ENCODE measurements at regions not wholly inside any gene's neighbourhood (a gene's known extent, or its start where the extent isn't known, plus 50 kb on each side); places are given as distances from the start of the nearest gene placed in this dataset.

DNA sequence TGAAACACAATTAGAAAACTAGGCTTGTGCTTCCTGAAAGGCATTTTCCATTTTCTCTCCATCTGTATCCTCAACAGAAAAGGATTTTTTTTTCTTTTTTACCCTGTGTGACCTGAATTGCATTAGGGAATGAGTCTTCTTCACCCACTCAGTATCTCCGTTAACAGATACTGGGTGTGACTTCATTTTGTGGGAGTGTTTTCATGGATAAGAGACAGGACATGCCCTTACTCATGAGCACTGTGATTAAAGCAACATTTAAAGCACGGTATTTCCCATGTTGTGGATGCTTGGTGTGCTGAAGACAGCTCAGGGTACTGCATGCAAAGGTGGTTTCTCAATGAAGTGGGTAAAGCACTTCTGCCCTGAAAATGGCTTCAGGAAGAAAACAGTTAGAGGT is 1397.3 kb upstream of the TMEM132C start:
- no peak overlapping the region for H2AFZ ChIP-seq (ENCODE audit: low read depth, low read length)
- H3K27me3 ChIP-seq (ENCODE audit: control insufficient read depth in 2 of 2, insufficient read depth in 2 of 2, low read length in 2 of 2) = no peaks in the 10 kb centered on the region
- no TSS peak for BruUV-seq (replicated peaks)
- ChIA-PET CTCF (no interaction called here), POLR2A (no interaction called here)
- H3K4me2 ChIP-seq (ENCODE audit: insufficient read depth, low read length) = no peak overlapping the region
- H3K4me3 ChIP-seq (replicated peaks in 1 of 3; ENCODE audit: insufficient read depth in 1 of 3, low read depth in 1 of 3, low read length in 3 of 3) = no peak overlapping the region
- FAIRE-seq (no peak), DNase-seq (ENCODE audit: low read depth, low spot score) (no peak)
- H3K9me3 ChIP-seq (replicated peaks; ENCODE audit: control insufficient read depth, insufficient read depth, low read length) = peaks cover 5% of the 10 kb centered on the region
- no peaks in the 10 kb centered on the region for H3K9me1 ChIP-seq (replicated peaks; ENCODE audit: control insufficient read depth, extremely low read depth, insufficient read depth, low read length)
- intact Hi-C loops (cut with micrococcal nuclease) (no loop called here), dilution Hi-C loops (cut with MboI; ENCODE audit: extremely low pct_ligation_motif_present, low sequenced_read_pairs) (no loop called here)
- no peaks in the 10 kb centered on the region for H4K20me1 ChIP-seq (replicated peaks; ENCODE audit: control insufficient read depth, extremely low read depth, insufficient read depth, low read length)
- H3K27ac ChIP-seq (ENCODE audit: insufficient read depth, low read depth, low read length) = no peak overlapping the region
- no peak overlapping the region for H3K9ac ChIP-seq (replicated peaks; ENCODE audit: extremely low read depth, insufficient read depth, low read length)
- no peak for TF ChIP-seq POLR2AphosphoS5 (IDR thresholded peaks at IDR 0.05; ENCODE audit: insufficient read depth, low read depth, low read length)
- no peak for TF ChIP-seq MYC (IDR thresholded peaks at IDR 0.05; ENCODE audit: low read depth, low read length)
- TF ChIP-seq GATA2 (IDR thresholded peaks at IDR 0.05; ENCODE audit: insufficient read depth, insufficient read length, low read depth, low read length) = no peak
- TF ChIP-seq FOS (IDR thresholded peaks at IDR 0.05; ENCODE audit: borderline replicate concordance, insufficient read depth, low read length) = no peak
- TF ChIP-seq EZH2 (IDR thresholded peaks at IDR 0.05; ENCODE audit: borderline replicate concordance, low read depth, low read length, severe bottlenecking) = no peak
- TF ChIP-seq, protein P1, sequence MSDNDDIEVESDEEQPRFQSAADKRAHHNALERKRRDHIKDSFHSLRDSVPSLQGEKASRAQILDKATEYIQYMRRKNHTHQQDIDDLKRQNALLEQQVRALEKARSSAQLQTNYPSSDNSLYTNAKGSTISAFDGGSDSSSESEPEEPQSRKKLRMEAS (IDR thresholded peaks at IDR 0.05; ENCODE audit: insufficient read depth, insufficient read length) = no peak
- no peak for TF ChIP-seq JUN (IDR thresholded peaks at IDR 0.05; ENCODE audit: borderline replicate concordance, insufficient read depth, insufficient read length, low read depth)
- TF ChIP-seq, protein P2, sequence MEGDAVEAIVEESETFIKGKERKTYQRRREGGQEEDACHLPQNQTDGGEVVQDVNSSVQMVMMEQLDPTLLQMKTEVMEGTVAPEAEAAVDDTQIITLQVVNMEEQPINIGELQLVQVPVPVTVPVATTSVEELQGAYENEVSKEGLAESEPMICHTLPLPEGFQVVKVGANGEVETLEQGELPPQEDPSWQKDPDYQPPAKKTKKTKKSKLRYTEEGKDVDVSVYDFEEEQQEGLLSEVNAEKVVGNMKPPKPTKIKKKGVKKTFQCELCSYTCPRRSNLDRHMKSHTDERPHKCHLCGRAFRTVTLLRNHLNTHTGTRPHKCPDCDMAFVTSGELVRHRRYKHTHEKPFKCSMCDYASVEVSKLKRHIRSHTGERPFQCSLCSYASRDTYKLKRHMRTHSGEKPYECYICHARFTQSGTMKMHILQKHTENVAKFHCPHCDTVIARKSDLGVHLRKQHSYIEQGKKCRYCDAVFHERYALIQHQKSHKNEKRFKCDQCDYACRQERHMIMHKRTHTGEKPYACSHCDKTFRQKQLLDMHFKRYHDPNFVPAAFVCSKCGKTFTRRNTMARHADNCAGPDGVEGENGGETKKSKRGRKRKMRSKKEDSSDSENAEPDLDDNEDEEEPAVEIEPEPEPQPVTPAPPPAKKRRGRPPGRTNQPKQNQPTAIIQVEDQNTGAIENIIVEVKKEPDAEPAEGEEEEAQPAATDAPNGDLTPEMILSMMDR (IDR thresholded peaks at IDR 0.05; ENCODE audit: extremely low read depth in 1 of 2, insufficient read depth in 1 of 2, low read depth in 1 of 2, low read length in 2 of 2) = no peak
- no peak for TF ChIP-seq POLR2A (IDR thresholded peaks at IDR 0.05; ENCODE audit: low read depth, low read length)
- H3K4me1 ChIP-seq (ENCODE audit: control insufficient read depth, extremely low read depth, insufficient read depth, low read length) = no peaks in the 10 kb centered on the region
- H3K36me3 ChIP-seq (ENCODE audit: control insufficient read depth in 2 of 2, extremely low read depth in 1 of 2, insufficient read depth in 2 of 2, low read length in 2 of 2) = no peaks in the 10 kb centered on the region
- H3K79me2 ChIP-seq (ENCODE audit: control insufficient read depth, insufficient read depth, low read length) = no peaks in the 10 kb centered on the region

Measured in endothelial cell of umbilical vein (primary cell).